ENCODE measurements at regions not wholly inside any gene's neighbourhood (a gene's known extent, or its start where the extent isn't known, plus 50 kb on each side); places are given as distances from the start of the nearest gene placed in this dataset.

- Histone ChIP-seq H4K20me1 (replicated peaks; ENCODE audit: control insufficient read depth, extremely low read depth, insufficient read depth, low read length) (no peaks in the 10 kb centered on the region), H3K4me3 (replicated peaks in 1 of 3; ENCODE audit: insufficient read depth in 1 of 3, low read depth in 1 of 3, low read length in 3 of 3) (no peak overlapping the region), H3K9me1 (replicated peaks; ENCODE audit: control insufficient read depth, extremely low read depth, insufficient read depth, low read length) (no peaks in the 10 kb centered on the region), H3K36me3 (ENCODE audit: control insufficient read depth in 2 of 2, extremely low read depth in 1 of 2, insufficient read depth in 2 of 2, low read length in 2 of 2) (no peaks in the 10 kb centered on the region), H3K27ac (ENCODE audit: insufficient read depth, low read depth, low read length) (no peak overlapping the region), H2AFZ (ENCODE audit: low read depth, low read length) (no peak overlapping the region), H3K9me3 (replicated peaks; ENCODE audit: control insufficient read depth, insufficient read depth, low read length) (peaks cover 2% of the 10 kb centered on the region), H3K79me2 (ENCODE audit: control insufficient read depth, insufficient read depth, low read length) (no peaks in the 10 kb centered on the region), H3K4me2 (ENCODE audit: insufficient read depth, low read length) (no peak overlapping the region), H3K27me3 (ENCODE audit: control insufficient read depth in 2 of 2, insufficient read depth in 2 of 2, low read length in 2 of 2) (no peaks in the 10 kb centered on the region), H3K9ac (replicated peaks; ENCODE audit: extremely low read depth, insufficient read depth, low read length) (no peak overlapping the region), H3K4me1 (ENCODE audit: control insufficient read depth, extremely low read depth, insufficient read depth, low read length) (no peaks in the 10 kb centered on the region)
- intact Hi-C loops (cut with micrococcal nuclease) (no loop called here), dilution Hi-C loops (cut with MboI; ENCODE audit: extremely low pct_ligation_motif_present, low sequenced_read_pairs) (no loop called here)
- TF ChIP-seq MAX (IDR thresholded peaks at IDR 0.05; ENCODE audit: insufficient read depth, insufficient read length) (no peak), MYC (IDR thresholded peaks at IDR 0.05; ENCODE audit: low read depth, low read length) (no peak), FOS (IDR thresholded peaks at IDR 0.05; ENCODE audit: borderline replicate concordance, insufficient read depth, low read length) (no peak), POLR2A (IDR thresholded peaks at IDR 0.05; ENCODE audit: low read depth, low read length) (no peak), JUN (IDR thresholded peaks at IDR 0.05; ENCODE audit: borderline replicate concordance, insufficient read depth, insufficient read length, low read depth) (no peak), CTCF (IDR thresholded peaks at IDR 0.05; ENCODE audit: extremely low read depth in 1 of 2, insufficient read depth in 1 of 2, low read depth in 1 of 2, low read length in 2 of 2) (no peak), GATA2 (IDR thresholded peaks at IDR 0.05; ENCODE audit: insufficient read depth, insufficient read length, low read depth, low read length) (no peak), POLR2AphosphoS5 (IDR thresholded peaks at IDR 0.05; ENCODE audit: insufficient read depth, low read depth, low read length) (no peak), EZH2 (IDR thresholded peaks at IDR 0.05; ENCODE audit: borderline replicate concordance, low read depth, low read length, severe bottlenecking) (no peak)
- FAIRE-seq, result no peak
- ChIA-PET POLR2A (no interaction called here), CTCF (no interaction called here)
- no peak for DNase-seq (ENCODE audit: low read depth, low spot score)
- no TSS peak for BruUV-seq (replicated peaks)
These were observed 178.8 kb upstream of the HDAC4 start for GRCh38 chr2:239579524-239580198.
